Muscle of arm (tissue), 1 donor: ENCODE measurements at regions not wholly inside any gene's neighbourhood (a gene's known extent, or its start where the extent isn't known, plus 50 kb on each side); places are given as distances from the start of the nearest gene placed in this dataset.

ENCODE experiments used
- DNase-seq: peaks from one replicate; pipeline ENCODE4 v3.0.0-alpha.2; 2013

DNA sequence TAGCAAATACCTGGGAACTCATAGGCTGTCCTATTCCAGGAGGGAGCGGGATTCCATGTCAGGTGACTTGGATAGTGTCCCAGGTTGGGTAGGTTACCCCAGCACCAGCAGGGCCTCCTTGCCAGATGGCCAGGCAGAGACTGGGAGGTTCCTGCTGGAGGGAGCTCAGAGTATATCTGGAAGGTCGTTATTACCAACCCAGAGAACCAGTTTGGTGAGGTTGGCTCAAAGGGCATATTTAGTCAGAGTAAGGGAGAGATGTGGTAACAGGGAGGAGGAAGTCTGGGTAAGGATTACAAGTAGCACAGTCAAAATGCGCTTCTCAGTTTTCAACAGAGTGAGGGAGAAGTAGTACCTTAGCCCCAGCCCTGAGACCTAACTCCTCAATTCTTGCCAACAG lies 53.3 kb upstream of the LNX1 start:
- no peak for DNase-seq
